ENCODE measurements at regions not wholly inside any gene's neighbourhood (a gene's known extent, or its start where the extent isn't known, plus 50 kb on each side); places are given as distances from the start of the nearest gene placed in this dataset.

DNA sequence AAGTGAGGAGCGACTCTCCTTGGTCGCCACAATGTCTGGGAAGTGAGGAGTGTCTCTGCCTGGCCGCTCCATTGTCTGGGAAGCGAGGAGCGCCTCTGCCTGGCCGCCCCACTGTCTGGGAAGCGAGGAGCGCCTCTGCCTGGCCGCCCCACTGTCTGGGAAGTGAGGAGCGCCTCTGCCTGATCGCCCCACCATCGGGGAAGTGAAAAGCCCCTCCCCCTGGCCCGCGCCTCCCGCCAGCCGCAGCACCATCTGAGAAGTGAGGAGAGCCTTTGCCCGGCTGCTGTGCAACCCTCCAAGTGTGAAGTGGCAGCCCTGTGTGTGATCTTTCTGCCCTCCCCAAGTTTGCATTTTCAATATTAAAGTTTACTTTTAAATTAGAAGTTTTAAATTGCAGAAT lies 95.0 kb upstream of the PPP2R5A start:
- no peak for DNase-seq

DNA sequence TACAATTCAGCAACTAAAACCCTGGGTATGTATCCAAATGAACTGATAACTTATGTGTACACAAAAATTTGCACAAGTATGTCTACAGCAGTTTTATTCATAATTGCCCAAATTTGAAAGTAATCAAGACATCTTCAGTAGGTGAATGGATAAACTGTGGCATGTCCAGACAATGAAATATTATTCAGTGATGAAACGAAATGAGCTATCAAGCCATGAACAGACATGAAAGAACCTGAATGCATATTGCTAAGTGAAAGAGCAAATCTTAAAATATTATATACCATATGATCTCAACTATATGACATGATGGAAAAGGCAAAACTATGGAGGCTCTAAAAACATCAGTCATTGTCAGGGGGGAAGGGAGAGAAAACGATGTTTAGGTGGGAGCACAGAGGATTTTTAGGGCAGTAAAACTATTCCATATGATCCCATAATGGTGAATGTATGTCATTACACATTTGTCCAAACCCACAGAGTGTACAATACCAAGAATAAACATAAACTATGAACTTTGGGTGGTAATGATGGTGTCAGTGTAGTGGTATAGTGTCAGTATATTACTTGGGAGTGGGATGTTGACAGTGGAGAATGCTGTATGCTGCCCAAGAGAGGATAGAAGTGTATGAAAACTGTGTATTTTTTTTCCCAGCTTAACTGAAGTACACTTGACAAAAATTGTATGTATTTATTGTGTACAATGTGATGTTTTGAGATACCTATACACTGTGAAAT lies 92.8 kb upstream of the PPP2R5A start:
- DNase-seq = no peak

DNA sequence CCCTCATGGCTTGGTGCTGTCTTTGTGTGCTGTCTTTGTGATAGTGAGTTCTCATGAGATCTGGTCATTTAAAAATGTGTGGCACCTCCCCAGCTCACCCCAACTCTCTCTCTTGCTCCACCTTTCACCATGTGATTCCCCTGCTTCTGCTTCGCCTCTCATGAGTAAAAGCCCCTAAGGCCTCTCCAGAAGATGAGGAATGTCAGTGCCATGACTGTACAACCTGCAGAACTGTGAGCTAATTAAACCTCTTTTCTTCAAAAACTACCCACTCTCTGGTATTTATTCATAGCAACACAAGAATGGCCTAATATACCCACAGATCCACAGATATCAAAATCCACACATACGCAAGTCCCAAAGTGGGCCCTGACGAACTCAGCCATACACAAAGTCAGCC lies 88.9 kb upstream of the PPP2R5A start:
- no peak for DNase-seq

- DNase-seq = no peak
Measured at GRCh38 chr1:212201461-212201860, 83.7 kb upstream of the PPP2R5A start.

DNA sequence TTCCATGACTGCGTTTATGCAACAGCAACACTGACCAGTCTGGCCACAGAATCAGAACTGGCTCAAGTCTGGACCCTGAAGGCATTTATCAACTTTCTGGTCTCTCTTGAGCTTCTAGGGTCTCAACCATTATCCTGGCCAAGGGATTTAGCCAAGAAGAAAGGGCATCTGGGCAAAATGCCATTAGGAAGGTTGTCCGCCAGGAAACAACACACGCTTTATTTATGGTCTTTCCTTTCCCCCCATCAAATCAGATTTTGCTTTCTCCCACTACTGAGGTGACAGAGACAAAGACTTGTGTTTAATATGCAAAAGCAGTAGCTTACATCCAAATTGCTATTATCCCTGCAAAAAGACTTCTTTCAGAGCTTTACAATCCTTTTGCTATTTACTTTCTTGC lies 81.6 kb upstream of the PPP2R5A start:
- DNase-seq = no peak

- DNase-seq = no peak
Measured at GRCh38 chr1:212205006-212205405, 80.2 kb upstream of the PPP2R5A start.

GRCh38 chr1:212205843-212206242 lies 79.4 kb upstream of the PPP2R5A start:
- no peak for DNase-seq

DNA sequence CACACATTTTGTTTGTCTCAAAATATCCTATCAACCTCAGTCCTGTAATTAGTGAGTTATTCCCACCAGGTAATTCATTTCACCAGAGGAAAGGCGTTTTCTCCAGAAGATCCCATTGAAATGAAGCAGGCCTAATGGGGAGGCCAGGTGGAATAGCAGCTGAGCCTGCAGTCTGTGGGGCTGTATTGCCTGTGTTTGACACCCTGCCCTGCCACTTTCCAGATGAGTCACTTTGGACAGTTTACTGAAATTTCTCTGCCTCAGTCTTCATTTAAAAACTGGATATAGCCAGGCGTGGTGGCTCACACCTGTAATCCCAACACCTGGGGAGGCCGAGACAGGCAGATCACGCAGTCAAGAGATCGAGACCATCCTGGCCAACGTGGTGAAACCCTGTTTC lies 78.1 kb upstream of the PPP2R5A start:
- no peak for DNase-seq

DNA sequence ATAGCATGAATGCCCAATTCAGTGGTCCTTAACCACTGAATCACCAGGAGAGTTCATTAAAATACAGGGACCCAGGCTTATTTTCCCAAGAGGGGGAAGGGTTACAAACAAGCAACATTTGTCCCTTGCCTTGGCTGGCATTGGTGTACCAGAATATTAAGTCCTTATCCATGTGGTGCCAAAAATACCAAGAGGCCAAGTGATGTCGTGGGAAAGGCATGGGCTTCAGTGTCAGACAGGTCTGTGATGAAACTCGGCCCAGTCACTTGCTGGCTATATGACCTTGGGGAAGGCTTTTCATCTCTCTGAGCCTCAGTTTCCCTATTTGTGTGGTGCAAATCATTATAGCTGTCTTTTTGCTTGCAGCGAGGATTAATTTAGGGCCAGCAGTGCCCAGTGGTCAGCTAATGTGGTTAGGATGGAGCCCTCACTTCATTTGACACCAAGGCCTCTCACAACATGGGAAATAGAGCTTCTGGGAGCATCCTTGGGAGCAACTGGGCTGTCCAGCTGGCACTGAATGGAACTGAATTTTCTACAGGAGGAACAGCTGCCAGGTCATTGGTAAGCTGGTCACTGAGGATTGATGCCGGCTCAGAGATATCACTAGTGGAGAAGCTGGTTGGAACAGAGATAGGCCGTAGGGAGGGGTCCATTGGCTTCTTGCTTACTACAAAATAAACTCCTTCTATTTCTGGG lies 77.2 kb upstream of the PPP2R5A start:
- DNase-seq = peak; percentile 10

- DNase-seq = no peak
Measured at GRCh38 chr1:212208978-212209644, 76.1 kb upstream of the PPP2R5A start.

GRCh38 chr1:212211371-212211770 lies 73.8 kb upstream of the PPP2R5A start:
- no peak for DNase-seq

DNA sequence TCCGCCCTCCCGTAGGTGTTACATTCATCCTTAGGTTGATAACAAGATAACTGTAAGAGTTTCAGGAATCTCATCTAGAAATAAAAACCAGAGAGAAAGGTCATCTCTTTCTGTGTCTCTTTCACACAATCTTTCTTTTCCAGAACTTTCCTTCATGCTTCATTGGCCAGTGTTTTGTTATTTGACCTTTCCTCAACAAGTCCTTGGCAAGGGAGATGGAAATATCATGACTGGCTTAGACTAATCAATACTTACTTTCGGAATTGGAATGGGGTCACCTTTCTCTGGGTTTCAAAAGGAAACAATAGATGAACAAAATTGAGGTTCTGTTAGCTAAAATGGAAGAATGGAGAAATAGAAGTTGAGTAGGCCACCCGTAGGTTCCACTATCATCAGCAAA lies 72.9 kb upstream of the PPP2R5A start:
- DNase-seq = no peak

GRCh38 chr1:212212906-212213305 lies 72.3 kb upstream of the PPP2R5A start:
- peak; percentile 52 for DNase-seq

- DNase-seq = no peak
Measured at GRCh38 chr1:212213784-212214183, 71.4 kb upstream of the PPP2R5A start.

- no peak for DNase-seq
Measured at GRCh38 chr1:212214325-212214724, 70.9 kb upstream of the PPP2R5A start.

- no peak for DNase-seq
Measured at GRCh38 chr1:212215910-212216309, 69.3 kb upstream of the PPP2R5A start.

GRCh38 chr1:212217633-212218032 lies 67.6 kb upstream of the PPP2R5A start:
- DNase-seq = peak; percentile 24

GRCh38 chr1:212218065-212218464 lies 67.1 kb upstream of the PPP2R5A start:
- no peak for DNase-seq

GRCh38 chr1:212218911-212219310 lies 66.3 kb upstream of the PPP2R5A start:
- DNase-seq = peak; percentile 6

DNA sequence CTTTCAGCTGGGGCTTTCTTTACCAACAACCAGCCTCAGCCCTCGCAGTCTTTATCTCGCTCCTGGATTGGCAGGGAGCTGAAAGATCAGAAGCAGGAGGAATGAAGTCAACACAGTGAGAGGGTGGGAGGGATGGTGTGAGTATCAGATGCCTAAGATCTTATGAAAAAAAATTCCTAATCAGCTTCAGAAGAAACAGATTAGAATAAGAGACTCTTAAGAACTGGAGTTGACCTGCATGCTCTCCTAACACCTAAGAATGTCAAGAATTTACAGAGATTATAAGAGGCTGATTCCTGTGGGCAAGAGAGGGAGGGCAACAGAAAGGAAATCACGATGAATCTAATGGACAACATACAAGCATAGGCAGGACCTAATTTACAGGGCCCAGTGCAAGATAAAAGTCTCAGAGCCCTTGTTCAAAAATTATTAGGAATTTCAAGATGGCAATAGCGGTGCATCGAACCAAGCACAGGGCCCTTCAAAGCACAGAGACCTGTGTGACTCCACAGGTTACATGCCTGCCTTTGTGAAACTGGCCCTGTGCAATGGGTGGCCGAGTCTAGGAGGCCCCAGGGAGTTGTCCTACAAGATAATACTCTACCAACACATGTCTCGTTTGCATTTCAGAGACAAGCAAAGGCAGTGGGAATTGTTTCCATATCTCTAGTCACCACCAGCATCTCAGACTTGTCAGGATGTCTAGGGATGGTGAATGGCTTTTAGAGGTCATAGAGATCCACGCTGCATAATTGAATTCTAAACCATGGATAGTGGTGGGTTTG lies 65.3 kb upstream of the PPP2R5A start:
- DNase-seq = no peak

DNA sequence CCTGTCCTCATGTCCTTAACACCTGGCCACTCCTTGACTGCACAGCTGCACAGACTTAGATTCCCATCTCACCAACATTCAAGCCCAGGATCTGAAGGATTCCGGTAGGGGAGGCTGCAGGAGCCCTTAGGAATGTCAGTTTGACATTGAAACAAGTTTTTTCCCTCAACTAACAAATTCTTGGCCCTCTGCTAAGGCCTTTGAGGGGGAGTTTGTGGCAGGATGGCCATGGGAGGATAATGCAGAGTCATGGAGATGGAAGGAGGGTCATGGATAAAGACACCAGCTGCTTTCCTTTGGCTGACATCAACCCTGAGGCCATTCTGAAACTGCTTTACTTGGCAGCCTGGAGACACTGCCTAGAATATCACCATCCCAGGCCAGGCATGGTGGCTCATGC lies 63.4 kb upstream of the PPP2R5A start:
- DNase-seq = no peak

DNA sequence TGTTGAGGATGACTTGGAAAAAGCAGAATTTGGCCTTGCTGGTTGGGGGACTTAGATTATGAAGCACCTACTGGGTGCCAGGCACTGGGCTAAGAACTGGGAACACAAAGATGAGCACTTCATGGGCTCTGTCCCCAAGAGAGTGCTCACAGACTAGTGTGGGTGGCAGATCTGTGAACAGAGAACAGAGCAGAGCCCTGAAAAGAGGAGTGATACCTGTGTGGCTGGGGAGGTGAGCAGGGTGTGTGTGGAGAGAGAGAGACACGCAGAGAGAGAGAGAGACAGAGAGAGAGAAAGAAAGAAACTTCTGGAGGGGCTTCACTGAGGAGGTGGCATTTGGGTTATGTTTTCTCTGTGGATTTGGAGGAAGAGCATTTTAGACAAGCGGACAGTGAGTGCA lies 61.1 kb upstream of the PPP2R5A start:
- no peak for DNase-seq

DNA sequence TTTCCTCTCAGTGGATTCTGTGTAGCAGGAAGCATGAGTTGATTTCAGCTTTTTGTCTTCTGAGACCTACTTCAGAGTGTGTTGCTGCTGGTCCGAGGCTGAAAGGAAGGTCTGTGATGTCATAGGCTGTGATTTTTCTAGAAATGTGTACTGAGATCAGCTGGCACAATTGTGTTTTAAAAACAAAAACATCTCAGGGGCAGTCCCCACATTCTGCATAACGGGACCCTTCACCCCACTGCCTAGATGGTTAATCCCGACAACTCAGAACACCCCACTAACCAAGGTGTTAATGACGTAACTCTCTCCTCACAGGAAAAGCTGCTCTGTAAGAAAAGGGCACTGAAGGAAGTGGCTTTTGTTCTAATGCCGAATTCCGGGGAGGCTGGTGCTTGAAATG lies 59.8 kb upstream of the PPP2R5A start:
- no peak for DNase-seq

Measured in tongue (tissue), 1 donor.